HG03135 (cell line): ENCODE measurements at regions not wholly inside any gene's neighbourhood (a gene's known extent, or its start where the extent isn't known, plus 50 kb on each side); places are given as distances from the start of the nearest gene placed in this dataset.

Experiments used
- ATAC-seq: cut with Tn5 transposase; IDR thresholded peaks from one replicate; pipeline ENCODE4 v1.9.1; 2021; ENCODE audit warnings: mild to moderate bottlenecking, moderate library complexity; ENCODE audit not compliant: unreplicated experiment

GRCh38 chr5:89759802-89760201, 649.8 kb downstream of the CETN3 start:
- no peak for ATAC-seq

DNA sequence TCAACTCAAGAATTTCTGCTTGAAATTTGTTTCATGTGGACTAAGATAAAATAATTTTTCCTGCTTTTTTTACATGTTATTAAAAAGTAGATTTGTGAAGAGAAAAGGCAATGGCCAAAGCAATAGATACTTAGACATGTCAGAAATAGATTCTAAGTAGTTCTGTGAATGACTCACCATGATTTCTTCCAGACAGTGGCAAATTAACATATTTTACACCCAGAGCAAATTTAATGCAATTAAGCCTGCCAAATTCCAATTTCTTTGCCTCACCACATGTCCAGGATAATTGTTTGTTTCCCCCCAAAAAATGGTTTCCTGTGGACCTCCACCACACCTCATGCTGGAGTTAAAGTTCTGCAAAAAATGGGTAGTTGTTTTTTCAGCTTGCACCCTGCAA, 651.4 kb downstream of the CETN3 start:
- no peak for ATAC-seq

DNA sequence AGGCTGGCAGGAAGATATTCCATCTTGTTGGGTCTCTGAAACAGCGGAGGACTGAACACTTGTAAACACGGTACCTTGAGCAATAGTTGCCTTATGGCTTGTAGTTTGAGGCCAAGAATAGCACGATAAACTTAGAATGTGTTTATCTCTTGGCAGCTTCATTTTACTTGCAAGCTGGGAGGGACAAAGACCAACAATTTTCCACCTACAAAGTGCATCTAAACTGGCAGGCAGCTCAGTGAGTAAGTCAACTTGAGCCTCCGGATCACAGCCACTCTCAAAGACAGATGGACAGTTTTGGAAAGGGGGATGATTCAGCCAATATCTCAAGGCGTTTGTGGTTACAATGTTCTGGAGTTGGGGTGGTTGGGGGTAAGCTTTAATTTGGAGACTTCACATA, 652.6 kb downstream of the CETN3 start:
- no peak for ATAC-seq

DNA sequence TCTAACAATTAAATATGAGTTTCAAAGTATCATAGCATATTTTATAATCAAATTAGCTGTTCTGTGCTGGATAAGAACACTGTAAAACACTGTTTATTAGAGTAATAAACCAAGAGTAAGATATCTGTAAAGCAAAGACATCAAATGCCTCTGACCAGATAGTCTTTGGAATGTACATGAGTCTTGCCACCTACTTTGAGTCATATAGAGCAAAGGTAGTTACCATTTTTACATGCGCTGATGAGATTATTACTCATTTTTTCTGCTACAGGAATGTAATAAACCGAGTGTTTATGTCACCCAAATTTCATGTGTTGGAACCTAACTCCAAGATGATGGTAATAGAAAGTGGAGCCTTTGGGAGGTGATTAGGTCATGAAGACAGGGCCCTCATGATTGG, 654.5 kb downstream of the CETN3 start:
- ATAC-seq: no peak

DNA sequence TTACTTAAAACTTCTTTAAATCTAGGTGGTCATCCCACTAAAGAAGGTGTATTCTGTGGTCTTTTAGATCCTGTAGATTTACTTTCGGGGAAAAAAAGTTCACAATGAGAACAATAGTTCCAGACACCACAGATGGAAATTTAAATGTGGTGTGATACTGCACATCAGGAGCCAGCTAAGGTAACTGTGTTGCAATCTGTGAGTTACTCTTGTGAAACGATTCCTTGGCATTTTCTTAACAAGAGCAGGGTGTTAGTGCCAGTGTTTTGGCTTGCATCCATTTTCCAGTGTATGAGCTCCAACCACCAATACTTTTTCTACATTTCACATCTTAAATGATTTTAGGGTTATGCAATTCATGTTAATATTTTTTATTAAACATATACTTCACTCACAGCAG, 674.5 kb downstream of the CETN3 start:
- no peak for ATAC-seq

DNA sequence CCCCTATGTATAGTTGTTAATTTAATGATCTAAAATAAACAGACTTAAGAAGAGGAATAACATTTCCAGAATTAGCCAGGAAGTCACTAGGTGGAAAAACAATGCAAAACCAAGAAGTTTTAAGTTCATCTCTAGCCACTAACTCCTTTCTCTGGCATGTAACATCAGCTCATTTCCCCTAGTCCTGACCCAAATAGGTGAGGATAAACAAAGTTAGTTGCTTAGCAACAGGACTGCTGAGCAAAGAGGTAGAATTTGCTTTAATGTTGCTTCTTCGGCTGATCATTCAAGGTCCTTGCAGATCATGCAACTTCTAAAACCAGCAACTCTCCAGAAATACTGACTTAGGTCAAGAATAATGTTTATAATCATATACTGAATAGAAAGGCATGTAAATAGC, 675.8 kb downstream of the CETN3 start:
- no peak for ATAC-seq

DNA sequence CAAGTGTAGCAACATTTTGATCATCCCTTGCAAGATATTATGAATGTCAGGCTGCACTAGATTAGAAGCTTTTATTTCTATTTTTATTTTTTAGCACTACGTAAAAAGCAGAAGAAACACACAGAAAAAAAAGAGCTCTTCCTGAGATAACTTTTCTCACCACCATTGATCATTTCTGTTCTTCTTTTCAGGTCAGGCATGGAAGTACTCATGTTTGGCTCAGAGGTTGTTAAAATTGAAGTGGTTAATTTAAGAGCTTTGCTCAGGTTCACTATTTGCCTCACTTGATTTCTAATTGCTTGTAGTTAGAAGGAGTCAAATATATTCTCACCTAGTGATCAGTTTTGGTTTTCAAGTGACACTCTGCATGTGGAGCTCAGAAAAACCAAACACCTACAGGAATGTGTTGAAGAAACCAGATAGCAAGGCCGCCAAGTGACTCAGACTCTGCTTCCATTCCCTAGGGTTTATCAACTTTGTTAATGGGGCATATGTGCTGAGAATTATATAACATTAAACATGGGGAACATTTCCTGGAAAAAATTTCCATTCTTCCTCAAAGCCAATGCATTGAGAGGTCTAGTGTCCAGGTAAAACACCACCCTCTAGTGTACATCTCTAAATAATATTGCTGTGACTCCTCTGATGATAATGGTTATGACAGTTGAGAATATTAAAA, 679.8 kb downstream of the CETN3 start:
- ATAC-seq: no peak

DNA sequence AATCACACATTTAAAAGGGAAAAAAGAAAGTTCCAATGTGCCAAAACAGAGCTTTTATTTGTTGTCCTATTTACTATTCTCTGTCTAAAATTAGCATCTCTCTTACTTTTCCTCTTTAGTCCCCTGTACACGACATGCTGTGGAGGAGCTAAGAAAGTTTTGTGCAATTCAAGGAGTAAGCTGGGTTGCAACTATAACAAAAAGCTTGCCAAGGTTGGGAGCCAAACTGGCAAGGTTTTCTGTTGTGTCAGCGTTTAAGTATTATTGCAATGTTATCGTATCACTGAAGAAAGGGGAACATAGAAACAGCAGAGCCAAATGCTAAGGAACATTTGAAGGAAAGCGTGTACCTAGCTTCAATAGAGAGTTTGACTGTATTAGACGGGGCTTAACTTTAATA, 680.8 kb downstream of the CETN3 start:
- ATAC-seq: no peak

- no peak for ATAC-seq
These were observed 681.4 kb downstream of the CETN3 start for GRCh38 chr5:89728134-89728533.

DNA sequence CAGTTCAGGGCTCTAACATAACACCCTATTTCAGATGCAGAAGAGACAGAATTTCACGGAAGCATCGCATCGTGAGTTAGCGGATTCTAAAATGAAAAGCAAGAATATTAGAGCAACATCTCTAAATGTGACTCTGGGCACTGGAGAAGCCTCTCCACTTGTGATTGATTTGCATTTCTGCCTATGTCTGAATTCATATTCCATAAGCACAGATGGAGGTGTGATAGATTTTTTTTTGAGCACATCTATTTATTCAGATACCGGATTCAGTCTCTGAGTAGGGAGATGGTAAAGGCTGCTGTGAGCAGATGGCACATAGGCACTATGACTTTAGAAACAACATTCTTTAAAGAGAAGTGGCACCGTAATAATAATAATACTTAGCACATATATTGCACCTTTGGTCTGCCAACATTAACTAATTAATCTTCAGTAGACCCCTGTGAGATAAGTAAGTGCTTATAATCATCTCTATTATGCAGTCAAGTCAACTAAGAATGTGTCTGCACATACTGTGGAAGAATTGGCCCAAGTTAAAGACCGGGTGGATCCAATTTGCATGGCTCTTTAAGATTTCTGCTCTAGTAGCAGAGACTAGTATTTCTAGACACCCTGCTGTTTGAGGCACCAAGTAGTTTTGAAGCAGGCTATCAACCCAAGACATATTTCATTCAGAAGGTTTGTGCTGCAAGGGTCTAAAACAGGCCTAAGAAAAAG, 685.0 kb downstream of the CETN3 start:
- ATAC-seq: no peak

- ATAC-seq: no peak
These were observed 685.6 kb downstream of the CETN3 start for GRCh38 chr5:89723907-89724306.

DNA sequence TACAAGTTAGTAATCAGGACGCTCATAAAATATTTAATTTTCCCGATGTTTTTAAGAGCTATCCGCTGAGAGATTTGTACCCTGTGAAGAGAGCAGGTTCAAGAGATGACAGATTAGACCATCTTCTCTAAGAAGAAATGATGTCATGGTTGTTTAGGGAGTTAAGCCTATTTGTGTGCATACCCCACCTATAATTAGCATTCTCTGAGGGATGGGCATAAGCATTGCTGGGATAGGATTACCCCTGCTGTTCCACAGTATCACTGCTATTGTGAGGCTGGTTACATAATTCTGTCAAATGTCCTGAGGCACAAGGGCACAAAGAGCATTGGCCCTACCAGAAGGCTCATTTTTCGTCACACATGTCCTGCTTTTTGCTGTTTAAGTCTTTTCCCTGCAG, 687.0 kb downstream of the CETN3 start:
- ATAC-seq: no peak

DNA sequence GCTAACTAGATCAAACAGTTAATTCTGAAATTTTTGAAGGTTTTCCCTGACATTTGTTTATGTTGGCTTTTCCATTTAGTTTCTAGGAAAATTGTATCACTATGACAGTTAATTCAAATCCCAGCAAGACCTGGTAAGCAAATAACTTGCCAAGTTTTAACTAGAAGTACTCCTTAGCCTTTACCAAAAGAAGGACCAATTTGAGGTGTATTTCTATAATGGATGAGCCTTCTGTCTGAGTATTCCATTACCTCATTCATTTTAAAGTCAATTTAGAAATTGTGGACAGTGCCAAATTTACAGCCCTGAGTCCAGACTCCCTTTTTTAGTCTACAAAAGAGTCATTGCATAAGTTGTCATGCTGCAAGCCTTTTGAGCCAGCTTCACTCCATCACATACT, 687.6 kb downstream of the CETN3 start:
- no peak for ATAC-seq

DNA sequence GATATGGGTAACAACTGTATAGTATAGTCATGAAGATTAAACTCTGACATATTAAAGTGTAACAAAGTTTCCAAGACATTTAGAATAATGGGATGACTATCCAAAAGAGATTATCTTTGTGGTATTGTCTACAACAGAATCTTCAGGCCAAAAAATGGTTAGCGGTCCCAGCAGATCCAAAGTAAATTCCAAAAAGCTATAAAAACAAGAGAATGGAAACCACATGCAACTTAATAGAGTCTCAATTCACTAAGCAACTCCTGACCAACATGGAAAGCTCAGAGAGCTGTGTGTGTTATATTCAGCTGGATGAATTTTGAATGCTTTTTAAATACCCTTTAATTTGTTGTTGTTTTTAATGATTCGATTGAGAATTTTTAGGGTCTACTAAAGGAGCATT, 688.2 kb downstream of the CETN3 start:
- no peak for ATAC-seq

DNA sequence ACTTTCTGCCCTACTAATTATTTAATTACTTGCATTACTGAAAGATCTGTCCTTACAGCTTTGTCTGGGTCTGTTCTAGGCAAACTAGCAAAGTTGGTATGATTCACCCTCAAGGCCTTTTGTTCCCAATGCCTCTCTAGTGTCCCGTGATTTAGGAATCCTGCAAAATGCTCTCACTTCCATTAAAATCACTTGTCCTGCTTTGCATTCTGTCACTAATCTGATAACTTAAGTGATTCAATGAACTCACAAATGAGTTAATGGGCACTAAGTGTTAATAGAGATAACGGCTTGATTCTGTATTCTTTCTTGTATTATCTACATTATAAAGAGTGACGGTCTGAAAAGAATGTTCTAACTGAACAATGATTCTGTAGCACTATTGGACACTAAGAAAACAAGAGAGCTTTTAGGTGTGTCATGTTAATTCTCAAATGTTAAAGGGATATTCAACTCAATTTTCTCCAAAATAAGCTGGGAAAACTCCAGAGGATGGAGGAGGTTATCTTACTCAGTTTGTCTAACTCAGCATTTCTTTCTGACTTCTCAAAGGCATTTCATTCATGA, 697.3 kb downstream of the CETN3 start:
- ATAC-seq: no peak

DNA sequence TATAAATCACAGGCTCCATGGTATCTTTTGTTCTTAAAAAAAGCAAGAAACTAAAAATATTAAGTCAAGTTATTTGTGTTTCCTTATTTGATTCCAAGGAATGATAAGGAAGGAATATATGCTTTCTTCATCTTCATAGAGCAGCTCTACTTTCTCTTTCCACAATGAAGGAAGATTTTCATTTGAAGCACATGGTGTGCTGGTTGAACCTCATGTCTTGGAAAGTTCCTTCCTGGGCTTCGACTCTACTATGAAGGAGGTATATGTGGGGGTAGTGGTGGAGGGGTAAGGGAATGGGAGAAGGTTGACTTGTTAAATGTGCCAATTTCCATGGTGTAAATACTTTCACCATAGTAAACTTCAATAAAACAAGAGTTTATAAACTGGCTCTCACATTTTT, 698.0 kb downstream of the CETN3 start:
- ATAC-seq: no peak

DNA sequence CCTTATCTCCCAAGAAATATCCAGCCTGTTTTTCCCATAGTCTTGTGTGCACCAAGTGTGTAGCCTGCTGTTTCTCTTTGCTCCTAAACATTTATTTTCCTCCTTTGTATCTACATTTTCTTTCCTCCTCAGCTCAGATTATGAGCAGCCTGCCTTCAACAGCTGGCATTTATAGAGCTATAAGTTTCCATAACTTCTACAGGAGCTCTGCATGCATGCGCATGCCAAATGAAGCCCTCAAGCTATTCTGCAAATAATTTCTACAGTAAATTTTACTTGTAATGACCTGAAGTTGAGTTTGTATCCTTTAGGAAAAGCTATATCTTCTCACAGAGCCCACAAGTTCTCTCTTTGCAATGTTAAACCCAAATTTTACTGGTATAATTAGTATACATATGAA, 699.5 kb downstream of the CETN3 start:
- ATAC-seq: no peak

GRCh38 chr5:89707891-89708290, 701.7 kb downstream of the CETN3 start:
- no peak for ATAC-seq

DNA sequence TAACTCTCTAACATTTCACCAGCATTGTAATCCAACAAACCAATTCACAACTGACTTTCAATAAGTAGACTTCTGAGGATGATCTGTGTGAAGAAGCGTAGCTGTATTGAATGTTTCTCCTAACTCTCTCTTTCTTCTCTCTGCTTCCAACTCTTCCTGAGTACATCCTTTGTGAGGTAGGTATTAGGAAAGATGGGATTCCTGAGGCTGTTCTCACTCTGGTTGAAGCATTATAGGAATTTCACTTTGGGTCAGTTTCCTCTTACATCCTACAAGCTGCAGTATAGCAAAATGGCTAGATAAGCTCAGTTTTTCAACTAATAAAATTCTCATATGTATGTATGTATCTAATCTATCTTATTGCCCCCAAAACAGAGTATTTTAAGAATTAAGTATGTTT, 702.8 kb downstream of the CETN3 start:
- no peak for ATAC-seq

- no peak for ATAC-seq
These were observed 705.7 kb downstream of the CETN3 start for GRCh38 chr5:89703817-89704216.

GRCh38 chr5:89698028-89698427, 711.5 kb downstream of the CETN3 start:
- no peak for ATAC-seq

- no peak for ATAC-seq
These were observed 712.0 kb downstream of the CETN3 start for GRCh38 chr5:89697581-89697980.

- no peak for ATAC-seq
These were observed 714.2 kb downstream of the CETN3 start for GRCh38 chr5:89695371-89695770.
